NCI-H524 treated with DMSO at 0.1 percent for 48 hours (cell line): ENCODE measurements at regions not wholly inside any gene's neighbourhood (a gene's known extent, or its start where the extent isn't known, plus 50 kb on each side); places are given as distances from the start of the nearest gene placed in this dataset.

Source experiments
- DNase-seq: peaks from one replicate; lab custom pipeline; 2025; lab: John Stamatoyannopoulos, UW

GRCh38 chr7:22005151-22005550 lies 59.5 kb upstream of the CDCA7L start:
- DNase-seq: no peak

- no peak for DNase-seq
These were observed 57.0 kb upstream of the CDCA7L start for GRCh38 chr7:22002726-22003125.

- DNase-seq: peak; percentile 17
These were observed 55.8 kb upstream of the CDCA7L start for GRCh38 chr7:22001345-22002004.

GRCh38 chr7:21999896-22000295 lies 54.2 kb upstream of the CDCA7L start:
- DNase-seq: no peak

- no peak for DNase-seq
These were observed 50.9 kb upstream of the CDCA7L start for GRCh38 chr7:21996641-21997040.
